HCT116 (cell line): ENCODE measurements at regions not wholly inside any gene's neighbourhood (a gene's known extent, or its start where the extent isn't known, plus 50 kb on each side); places are given as distances from the start of the nearest gene placed in this dataset.
"Not testable (repeated sequence)": the region's sequence is repeated elsewhere in the genome, so short reads cannot be mapped to it uniquely, and the experiment has no call there.

Experiments
- ATAC-seq: fragments of 200-7000 bp; cut with Tn5 transposase; 2 replicates; pipeline ENCODE4 v1.9.1; 2020; ENCODE audit warnings: mild to moderate bottlenecking, moderate library complexity
- BruUV-seq: library from RNA; stranded (reverse); fragments of 400-500 nt; replicated peaks from 2 replicates; lab custom pipeline; 2021; lab: Mats Ljungman, UMichigan
- CTCF ChIA-PET: fragments of 300-600 bp; sonication (Branson Sonifier 250); formaldehyde crosslinking; loops from one replicate; lab custom pipeline; 2021; ENCODE audit warnings: antibody characterized with exemption; lab: Charles Lee
- POLR2A ChIA-PET: fragments of 300-600, 350-600 bp; sonication (Branson Sonifier 250); formaldehyde crosslinking; loops from one replicate; lab custom pipeline; 2021; ENCODE audit warnings: antibody characterized with exemption; lab: Charles Lee
- RAD21 ChIA-PET, 2 experiments: fragments of 300-600 bp; sonication (Branson Sonifier 250); formaldehyde crosslinking; loops; one replicate each; lab custom pipeline; 2023; ENCODE audit warnings: low total read pairs in 2 of 2; ENCODE audit not compliant: uncharacterized antibody in 2 of 2, unreplicated experiment in 2 of 2, low non-redundant PET in 1 of 2; lab: Charles Lee
- DNase-seq: peaks from one replicate; pipeline ENCODE4 v3.0.0-alpha.2; 2010; ENCODE audit warnings: low read depth, low spot score
- H2AFZ ChIP-seq: fragments of 200-600 bp; shearing (Covaris generic), sonication (generic); 2 replicates; pipeline ENCODE4 v1.6.1; 2017; ENCODE audit warnings: low read depth, mixed run types, mixed read lengths, antibody characterized with exemption, low read length; ENCODE audit not compliant: poor library complexity, severe bottlenecking
- H3K27ac ChIP-seq: 2 replicates; pipeline ENCODE4 v1.5.1; 2012; ENCODE audit warnings: low read depth, low read length
- H3K27me3 ChIP-seq: fragments of 200-600 bp; sonication (generic); 2 replicates; pipeline ENCODE4 v1.6.1; 2016; ENCODE audit warnings: mixed run types, low read length, mixed read lengths; ENCODE audit not compliant: insufficient read depth
- H3K36me3 ChIP-seq, 2 experiments: fragments of 200-500 bp in 1 of 2; fragments of 200-600 bp in 1 of 2; sonication (Bioruptor generic) in 1 of 2; sonication (generic) in 1 of 2; 2 replicates each; pipeline versions ENCODE4 v1.5.1 to v1.6.1; 2014 to 2016; ENCODE audit warnings: low read length in 2 of 2, inconsistent platforms in 1 of 2, mixed read lengths in 1 of 2, mixed run types in 1 of 2; ENCODE audit not compliant: insufficient read depth in 2 of 2, control insufficient read depth in 1 of 2
- H3K4me1 ChIP-seq, 2 experiments: fragments of 200-600 bp in 1 of 2; sonication (generic) in 1 of 2; 2 replicates each; pipeline versions ENCODE4 v1.5.1 to v1.6.1; 2012 to 2017; ENCODE audit warnings: low read length in 2 of 2, inconsistent platforms in 1 of 2, mild to moderate bottlenecking in 1 of 2, mixed read lengths in 1 of 2, mixed run types in 1 of 2, moderate library complexity in 1 of 2; ENCODE audit not compliant: insufficient read depth in 2 of 2, control insufficient read depth in 1 of 2
- H3K4me2 ChIP-seq: fragments of 200-600 bp; sonication (generic); 2 replicates; pipeline ENCODE4 v1.6.1; 2017; ENCODE audit warnings: mixed run types, low read length, mixed read lengths
- H3K4me3 ChIP-seq, 2 experiments: fragments of 200-600 bp in 1 of 2; sonication (generic) in 1 of 2; replicated peaks in 1 of 2; 2 replicates each; pipeline ENCODE4 v1.5.1; 2011 to 2016; ENCODE audit warnings: low read length in 2 of 2, control low read depth in 1 of 2, low read depth in 1 of 2, mild to moderate bottlenecking in 1 of 2, mixed read lengths in 1 of 2, mixed run types in 1 of 2
- H3K79me2 ChIP-seq: fragments of 200-600 bp; sonication (generic); 2 replicates; pipeline ENCODE4 v1.6.1; 2017; ENCODE audit warnings: mild to moderate bottlenecking, mixed run types, low read length, moderate library complexity, mixed read lengths; ENCODE audit not compliant: insufficient read depth
- H3K9ac ChIP-seq: fragments of 200-600 bp; sonication (generic); 2 replicates; pipeline ENCODE4 v1.6.1; 2016; ENCODE audit warnings: low read length, mixed read lengths
- H3K9me2 ChIP-seq: fragments of 200-600 bp; sonication (generic), shearing (Covaris generic); 2 replicates; pipeline ENCODE4 v1.6.1; 2017; ENCODE audit warnings: mixed run types, mild to moderate bottlenecking, moderate library complexity; ENCODE audit not compliant: insufficient read depth
- H3K9me3 ChIP-seq, 2 experiments: fragments of 200-500 bp in 1 of 2; fragments of 200-600 bp in 1 of 2; sonication (Bioruptor generic) in 1 of 2; sonication (generic) in 1 of 2; 2 replicates each; pipeline ENCODE4 v1.6.1; 2014 to 2017; ENCODE audit warnings: low read length in 2 of 2, mixed read lengths in 2 of 2, inconsistent platforms in 1 of 2, low read depth in 1 of 2, mild to moderate bottlenecking in 1 of 2, mixed run types in 1 of 2, moderate library complexity in 1 of 2; ENCODE audit not compliant: control insufficient read depth in 1 of 2, insufficient read depth in 1 of 2
- H4K20me1 ChIP-seq: fragments of 200-600 bp; sonication (generic), shearing (Covaris generic); 2 replicates; pipeline ENCODE4 v1.6.1; 2017; ENCODE audit warnings: mixed run types, mild to moderate bottlenecking, moderate library complexity; ENCODE audit not compliant: insufficient read depth
- ATF3 ChIP-seq: IDR thresholded peaks from 2 replicates; pipeline ENCODE4 v1.6.1; 2012
- intact Hi-C: fragments of 100-400 bp; cut with micrococcal nuclease; formaldehyde crosslinking; loops from 2 replicates; pipeline ENCODE4 v1.10.0; 2022

- intact Hi-C loops, H3K4me1 ChIP-seq, CTCF ChIA-PET: not testable (repeated sequence)
Observed at GRCh38 chr16:46384285-46385061, 236.7 kb downstream of the SHCBP1 start.

GRCh38 chr16:46383581-46383980 is 237.6 kb downstream of the SHCBP1 start:
- CTCF ChIA-PET, POLR2A ChIA-PET, H3K4me3 ChIP-seq, H3K79me2 ChIP-seq, intact Hi-C loops, H3K4me1 ChIP-seq, H3K27me3 ChIP-seq, H2AFZ ChIP-seq, H3K9ac ChIP-seq, BruUV-seq, ATAC-seq, RAD21 ChIA-PET, H3K9me2 ChIP-seq, H3K27ac ChIP-seq, H3K4me2 ChIP-seq, DNase-seq, H3K36me3 ChIP-seq, H4K20me1 ChIP-seq: not testable (repeated sequence)
- peaks cover 7 to 13% of the 10 kb centered on the region in 2 experiments; a peak in 1 of 4 replicates for H3K9me3 ChIP-seq

More at GRCh38 chr16:46384285-46385061, 236.7 kb downstream of the SHCBP1 start:
- 0 out of 2 replicates have a peak, but pooled peaks have one; percentile 2 for TF ChIP-seq ATF3
- H3K9ac ChIP-seq, H4K20me1 ChIP-seq, H3K79me2 ChIP-seq, H3K27me3 ChIP-seq, RAD21 ChIA-PET, H2AFZ ChIP-seq, H3K36me3 ChIP-seq, POLR2A ChIA-PET, ATAC-seq, BruUV-seq, H3K4me2 ChIP-seq, H3K4me3 ChIP-seq, H3K27ac ChIP-seq, H3K9me2 ChIP-seq: not testable (repeated sequence)
- DNase-seq, result peak; percentile 24
- H3K9me3 ChIP-seq, result peaks cover 7 to 13% of the 10 kb centered on the region in 2 experiments; a peak in 2 of 4 replicates

GRCh38 chr16:46382791-46383541 is 238.2 kb downstream of the SHCBP1 start:
- H4K20me1 ChIP-seq, H3K27ac ChIP-seq, BruUV-seq, H3K4me1 ChIP-seq, POLR2A ChIA-PET, H3K4me2 ChIP-seq, H3K9me2 ChIP-seq, H3K4me3 ChIP-seq, H3K9ac ChIP-seq, H3K27me3 ChIP-seq, CTCF ChIA-PET, RAD21 ChIA-PET, H3K36me3 ChIP-seq, ATAC-seq, H3K79me2 ChIP-seq, H2AFZ ChIP-seq, intact Hi-C loops: not testable (repeated sequence)
- peaks cover 7 to 13% of the 10 kb centered on the region in 2 experiments; a peak in 1 of 4 replicates for H3K9me3 ChIP-seq
- DNase-seq, result peak; percentile 18

GRCh38 chr16:46382079-46382478 is 239.1 kb downstream of the SHCBP1 start:
- H3K9ac ChIP-seq, ATAC-seq, H3K27ac ChIP-seq, H3K36me3 ChIP-seq, H3K79me2 ChIP-seq, H3K9me2 ChIP-seq, BruUV-seq, H3K4me2 ChIP-seq, H3K27me3 ChIP-seq, intact Hi-C loops, CTCF ChIA-PET, H3K4me3 ChIP-seq, H4K20me1 ChIP-seq, RAD21 ChIA-PET, POLR2A ChIA-PET, H3K4me1 ChIP-seq, H2AFZ ChIP-seq, DNase-seq: not testable (repeated sequence)
- peaks cover 7 to 13% of the 10 kb centered on the region in 2 experiments; a peak in 1 of 4 replicates for H3K9me3 ChIP-seq
